ENCODE measurements at regions not wholly inside any gene's neighbourhood (a gene's known extent, or its start where the extent isn't known, plus 50 kb on each side); places are given as distances from the start of the nearest gene placed in this dataset.

GRCh38 chr6:40674170-40674569 is 87.0 kb upstream of the LRFN2 start:
- no peak for TF ChIP-seq GATA2 (IDR thresholded peaks at IDR 0.05; ENCODE audit: low read depth, low read length)
- TF ChIP-seq GATA3 (IDR thresholded peaks at IDR 0.05; ENCODE audit: low read depth, low read length): no peak

Data from SH-SY5Y (cell line).